ENCODE measurements at regions not wholly inside any gene's neighbourhood (a gene's known extent, or its start where the extent isn't known, plus 50 kb on each side); places are given as distances from the start of the nearest gene placed in this dataset.
"Not testable (repeated sequence)": the region's sequence is repeated elsewhere in the genome, so short reads cannot be mapped to it uniquely, and the experiment has no call there.

DNA sequence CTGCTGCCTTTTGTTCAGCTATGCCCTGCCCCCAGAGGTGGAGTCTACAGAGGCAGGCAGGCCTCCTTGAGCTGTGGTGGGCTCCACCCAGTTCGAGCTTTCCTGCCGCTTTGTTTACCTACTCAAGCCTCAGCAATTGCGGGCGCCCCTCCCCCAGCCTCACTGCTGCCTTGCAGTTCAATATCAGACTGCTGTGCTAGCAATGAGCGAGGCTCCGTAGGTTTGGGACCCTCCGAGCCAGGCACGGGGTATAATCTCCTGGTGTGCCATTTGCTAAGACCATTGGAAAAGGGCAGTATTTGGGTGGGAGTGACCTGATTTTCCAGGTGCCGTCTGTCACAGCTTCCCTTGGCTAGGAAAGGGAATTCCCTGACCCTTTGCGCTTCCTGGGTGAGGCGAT lies 51.9 kb downstream of the DIPK2A start:
- DNase-seq (ENCODE audit: low read depth in 2 of 2), result not testable (repeated sequence)

DNA sequence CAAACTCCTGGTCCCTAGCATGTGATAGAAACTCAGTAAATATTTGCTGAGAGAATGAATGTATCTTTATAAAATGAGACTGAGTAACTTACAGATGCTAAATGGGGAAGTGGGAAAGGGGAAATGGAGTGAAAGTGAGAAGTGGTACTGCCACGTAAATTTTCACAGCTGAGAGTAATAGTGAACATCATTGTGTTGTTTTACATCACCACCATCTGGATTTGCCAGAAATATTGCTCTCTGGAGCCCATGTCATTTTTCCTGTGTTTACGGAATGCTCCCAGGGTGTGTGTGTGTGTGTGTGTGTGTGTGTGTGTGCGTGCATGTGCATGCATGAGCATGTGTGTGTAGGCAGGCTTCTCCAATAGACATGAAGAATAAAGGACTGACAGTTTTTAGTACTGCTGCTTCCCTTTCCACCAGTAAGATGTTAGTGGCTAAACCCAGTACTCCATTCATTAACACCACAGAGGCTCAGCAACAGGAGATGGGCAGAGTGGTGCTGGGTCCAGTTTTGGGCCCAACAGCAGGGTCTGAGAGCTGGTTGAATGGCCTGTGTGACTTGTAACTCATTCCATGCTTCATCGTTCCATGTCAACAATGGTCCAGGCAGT lies 57.3 kb downstream of the DIPK2A start:
- no peak for DNase-seq (ENCODE audit: low read depth in 2 of 2)

DNA sequence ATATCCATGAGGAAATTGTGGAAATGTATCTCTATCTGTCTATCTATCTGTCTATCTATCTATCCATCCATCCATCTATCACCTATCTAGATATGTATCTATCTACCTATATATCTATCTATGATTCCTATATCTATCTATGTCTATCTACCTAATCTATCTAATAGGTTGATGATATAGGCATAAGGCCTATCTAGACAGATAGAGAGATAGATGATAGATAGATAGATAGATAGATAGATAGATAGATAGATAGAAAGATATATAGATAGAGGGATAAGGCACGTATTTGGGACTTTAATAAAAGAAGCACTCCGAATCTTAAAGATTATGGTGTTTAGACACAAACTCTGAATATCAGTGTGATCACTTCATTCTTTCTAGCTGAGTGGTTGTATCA lies 58.1 kb downstream of the DIPK2A start:
- no peak for DNase-seq (ENCODE audit: low read depth in 2 of 2)

DNA sequence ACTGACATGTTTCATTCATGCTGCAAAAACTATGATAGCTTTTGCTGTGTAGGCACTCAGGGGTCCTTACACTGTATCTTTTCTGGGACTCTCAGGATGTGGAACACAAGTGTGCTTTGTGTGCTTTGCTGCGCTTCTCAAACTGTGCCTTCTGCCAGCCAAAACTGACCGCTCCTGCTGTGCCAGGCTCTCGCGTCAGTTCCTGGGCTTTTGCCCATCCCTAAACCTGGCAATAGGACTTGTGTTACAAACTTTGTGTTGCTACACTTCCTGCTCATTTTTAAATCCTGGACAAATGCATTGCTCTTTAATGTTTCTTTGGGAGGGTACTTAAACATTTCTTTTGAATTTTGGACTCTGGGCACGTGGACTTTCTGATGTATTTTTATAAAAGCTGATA lies 60.3 kb downstream of the DIPK2A start:
- no peak for DNase-seq (ENCODE audit: low read depth in 2 of 2)

DNA sequence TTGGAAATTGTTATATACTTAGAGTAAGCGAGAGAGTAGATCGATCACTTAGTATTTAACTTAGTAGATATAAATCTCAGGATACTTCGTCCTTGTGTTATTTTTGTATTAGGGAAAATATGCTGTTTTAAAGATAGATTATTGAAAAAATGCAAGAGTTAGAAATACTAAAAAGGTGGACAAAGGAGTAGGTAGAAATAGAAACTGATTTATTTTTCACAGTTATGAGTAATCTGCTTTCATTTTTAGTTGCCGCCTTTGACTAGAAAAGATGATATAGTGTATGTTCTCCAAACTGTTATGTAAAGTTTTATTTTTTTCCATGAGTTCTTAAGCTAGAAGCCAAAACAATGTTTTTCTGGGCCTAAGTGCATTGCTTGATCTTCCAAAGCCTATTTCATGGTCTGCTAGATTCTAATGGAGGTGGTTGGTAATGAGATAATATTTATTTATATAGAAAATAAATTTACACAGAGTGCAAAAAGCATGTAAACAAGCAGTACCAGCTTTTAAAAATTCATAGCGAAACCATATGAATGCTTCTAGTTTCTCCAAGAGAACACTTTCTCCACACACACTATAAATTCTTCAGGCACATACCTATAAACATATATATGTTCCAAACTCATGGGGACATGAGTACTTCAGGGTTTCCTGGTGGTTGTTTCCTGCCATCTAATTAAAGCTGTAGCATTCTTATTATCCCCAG lies 61.1 kb downstream of the DIPK2A start:
- DNase-seq (ENCODE audit: low read depth in 2 of 2), result no peak

DNA sequence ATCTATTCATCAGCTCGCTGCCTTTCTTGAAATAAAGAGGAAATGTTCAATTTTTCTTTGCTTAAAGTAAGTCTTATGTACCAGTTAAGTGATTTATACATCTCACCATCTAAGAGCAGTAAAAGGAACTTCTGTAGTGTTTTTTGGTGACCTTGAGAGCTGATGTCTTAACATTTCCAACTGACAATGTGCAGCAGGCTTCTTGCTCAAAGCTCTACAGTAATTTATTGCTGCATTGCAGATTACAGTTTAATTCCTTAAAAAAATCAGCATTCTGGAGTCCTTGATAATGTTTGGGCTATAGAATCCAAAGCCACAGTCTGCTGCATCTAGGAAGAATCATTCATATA lies 61.6 kb downstream of the DIPK2A start:
- DNase-seq (ENCODE audit: low read depth in 2 of 2), result no peak

DNA sequence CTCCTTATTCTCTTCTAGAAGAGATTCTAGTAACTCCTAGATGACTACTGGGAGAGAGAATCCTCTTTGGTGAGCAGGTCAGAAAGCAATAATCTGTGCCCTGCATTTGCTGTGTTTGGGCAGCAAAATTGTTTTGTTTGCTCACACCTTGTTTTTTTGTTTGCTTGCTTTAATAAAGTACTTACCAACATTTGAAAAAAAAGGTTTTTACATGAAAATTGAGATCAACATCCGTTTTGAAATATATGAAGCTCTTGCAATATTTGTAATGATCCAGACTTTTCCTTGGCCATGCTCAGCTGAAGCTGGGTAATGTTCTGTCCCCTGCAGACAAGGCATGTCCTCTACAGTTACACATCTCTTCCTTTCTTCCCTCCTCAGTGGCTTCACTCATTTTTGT lies 62.2 kb downstream of the DIPK2A start:
- no peak for DNase-seq (ENCODE audit: low read depth in 2 of 2)

DNA sequence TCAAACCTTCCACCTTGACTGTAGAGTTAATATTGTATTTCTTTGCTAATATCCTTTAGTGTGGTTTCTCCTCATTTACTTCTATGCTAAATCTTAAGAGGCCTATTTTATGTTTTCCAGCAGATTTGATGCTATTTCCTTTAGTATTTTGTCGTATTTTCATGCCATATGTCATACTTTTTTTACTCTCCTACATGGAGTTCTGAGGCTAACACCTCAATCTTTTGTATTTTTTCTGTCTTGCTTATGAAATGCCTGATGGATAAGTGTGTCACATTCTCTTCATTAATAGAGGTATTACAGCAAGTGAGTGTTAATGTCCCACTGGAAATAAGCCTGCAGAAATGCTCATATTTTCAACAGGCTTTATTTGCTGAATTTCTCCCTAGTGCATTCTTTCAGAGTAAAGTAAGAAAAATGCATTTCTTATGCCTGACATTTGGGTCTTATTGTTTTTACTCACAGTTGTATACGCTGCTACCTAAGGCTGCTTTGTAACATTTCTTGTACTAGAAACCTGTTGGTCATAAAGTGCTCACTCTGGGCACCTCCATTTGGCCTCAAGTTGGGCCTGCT lies 63.2 kb downstream of the DIPK2A start:
- DNase-seq (ENCODE audit: low read depth in 2 of 2), result no peak

DNA sequence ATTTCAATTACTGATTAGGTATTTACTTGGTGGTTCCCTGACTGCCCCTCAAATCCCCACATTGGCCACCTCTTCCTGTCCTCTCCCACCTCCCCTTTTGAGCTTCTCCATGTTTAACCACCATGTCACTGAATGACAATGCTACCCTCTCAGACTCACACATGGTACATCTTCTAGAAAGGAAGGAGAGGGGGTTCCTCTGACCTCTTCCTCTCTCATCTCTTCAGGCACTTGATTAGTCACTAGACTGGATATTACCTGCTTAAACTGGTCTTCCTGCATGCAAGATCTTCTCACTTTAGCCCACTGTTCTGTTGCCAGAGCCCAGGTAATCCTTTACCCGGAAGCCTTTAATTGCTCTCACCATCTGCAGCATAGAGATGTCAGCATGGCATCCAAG lies 64.9 kb downstream of the DIPK2A start:
- no peak for DNase-seq (ENCODE audit: low read depth in 2 of 2)

DNA sequence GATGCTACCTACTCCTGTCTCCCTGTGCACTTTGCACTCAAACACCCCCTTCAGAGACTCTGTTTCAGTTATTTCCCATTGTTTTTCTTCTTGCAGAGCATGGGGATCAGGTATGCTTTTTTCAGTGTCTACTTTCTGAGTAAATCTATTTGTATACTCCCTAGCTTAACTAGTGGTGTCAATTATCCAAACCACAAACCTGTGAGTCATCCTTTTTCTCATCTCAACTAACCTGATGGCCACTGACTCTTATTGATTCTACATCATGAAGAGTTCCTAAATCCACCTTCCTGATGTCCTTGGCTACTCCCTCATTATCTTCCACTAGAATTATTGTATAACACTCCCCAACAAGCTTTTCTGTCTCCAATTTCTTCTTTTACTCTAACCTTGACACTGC lies 68.0 kb downstream of the DIPK2A start:
- DNase-seq (ENCODE audit: low read depth in 2 of 2), result no peak

DNA sequence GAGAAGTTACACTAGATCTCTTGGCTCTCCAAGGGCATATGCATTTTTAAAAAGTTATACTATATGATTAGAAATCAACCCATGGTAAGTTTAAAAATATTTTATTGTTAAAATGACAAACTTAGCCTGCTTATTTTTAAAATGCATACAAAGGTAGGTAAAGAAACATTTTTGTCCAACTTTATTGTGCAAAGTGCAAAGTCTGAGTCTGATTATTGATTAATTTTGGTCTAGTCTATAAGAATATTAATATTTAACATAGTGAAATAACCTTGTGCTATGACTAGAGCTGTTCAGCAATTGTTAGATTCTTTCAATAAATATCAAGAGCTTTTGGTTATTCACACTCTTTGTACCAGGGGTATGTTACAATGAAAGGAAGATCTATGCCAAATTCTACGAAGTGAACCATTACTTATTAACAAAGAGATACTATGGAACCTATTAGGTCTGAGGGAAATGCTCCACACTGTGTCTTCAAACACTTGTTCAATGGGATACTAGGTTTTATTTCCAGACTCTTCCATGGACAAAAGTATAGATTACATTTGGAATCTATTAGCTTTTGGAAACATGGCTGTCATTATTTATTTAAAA lies 70.4 kb downstream of the DIPK2A start:
- no peak for DNase-seq (ENCODE audit: low read depth in 2 of 2)

DNA sequence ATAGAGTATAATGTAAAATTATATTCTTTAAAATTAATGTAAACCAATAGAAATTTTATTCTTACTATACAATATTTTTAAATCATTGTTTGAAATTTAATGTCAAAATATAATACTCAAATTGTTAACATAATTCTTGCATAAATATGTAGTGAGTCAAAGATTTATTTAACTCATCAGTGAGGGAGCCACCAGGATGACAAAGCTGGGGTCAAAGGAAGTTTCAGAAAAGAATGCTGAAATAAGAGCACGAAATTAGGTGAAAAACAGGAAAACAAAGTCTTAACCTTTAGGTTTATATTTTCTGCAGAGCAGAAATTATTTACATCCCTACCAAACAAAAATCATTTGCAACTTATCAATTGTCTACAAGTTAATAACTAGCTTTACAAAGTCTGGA lies 74.1 kb downstream of the DIPK2A start:
- no peak for DNase-seq (ENCODE audit: low read depth in 2 of 2)

DNA sequence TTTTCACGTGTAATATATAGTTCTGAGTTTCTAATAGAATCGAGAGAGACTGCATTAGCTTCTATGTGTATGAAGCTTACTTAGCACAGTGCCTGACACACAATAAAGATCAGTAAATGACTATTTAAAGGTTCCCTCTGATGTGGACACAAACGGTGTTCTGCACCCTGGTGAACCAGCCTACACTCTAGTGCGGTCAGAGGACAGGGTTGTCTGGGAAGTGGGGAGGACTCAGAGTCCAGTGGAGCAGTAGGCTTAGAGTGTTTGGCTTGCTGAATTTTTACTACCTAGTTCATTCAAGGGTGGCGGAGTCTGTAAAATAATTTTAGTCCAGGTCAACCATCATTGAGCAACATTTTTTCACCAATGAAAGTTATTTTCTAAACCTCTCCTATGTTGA lies 77.8 kb downstream of the DIPK2A start:
- no peak for DNase-seq (ENCODE audit: low read depth in 2 of 2)

DNA sequence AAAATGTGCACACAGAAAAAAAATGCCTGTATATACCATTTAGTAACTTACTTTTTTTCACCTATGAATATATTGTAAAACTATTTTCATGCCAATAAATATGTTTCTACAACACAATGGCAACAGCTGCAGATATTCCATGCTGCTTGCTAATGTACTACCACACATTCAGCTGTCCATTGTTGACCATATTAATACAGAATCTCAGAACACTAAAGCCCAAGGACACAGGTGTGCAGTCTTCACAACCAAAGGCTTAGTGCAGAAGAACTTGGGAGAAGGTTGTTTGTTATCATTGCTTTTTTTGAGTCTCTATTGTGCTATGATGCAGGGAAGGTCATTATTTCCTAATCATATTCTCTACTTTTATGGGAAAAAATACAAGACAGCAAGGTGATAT lies 79.6 kb downstream of the DIPK2A start:
- DNase-seq (ENCODE audit: low read depth in 2 of 2), result no peak

DNA sequence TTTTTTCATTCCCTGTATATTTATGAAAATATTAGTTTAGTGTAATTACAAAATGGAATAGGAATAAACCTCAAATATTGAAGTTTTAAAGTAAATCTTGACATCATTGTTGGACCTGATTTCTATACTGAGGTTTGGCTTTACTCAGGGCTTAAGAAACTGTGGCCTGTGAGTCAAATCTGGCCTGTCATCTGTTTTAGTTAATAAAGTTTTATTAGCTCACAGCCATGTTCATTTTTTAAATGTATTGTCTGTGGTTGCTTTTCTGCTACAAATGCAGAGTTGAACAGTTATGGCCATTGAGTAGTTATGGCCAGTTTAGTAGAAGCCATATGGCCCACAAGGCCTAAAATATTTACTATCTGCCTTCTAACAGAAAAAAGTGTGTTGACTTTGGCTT lies 80.7 kb downstream of the DIPK2A start:
- no peak for DNase-seq (ENCODE audit: low read depth in 2 of 2)

DNA sequence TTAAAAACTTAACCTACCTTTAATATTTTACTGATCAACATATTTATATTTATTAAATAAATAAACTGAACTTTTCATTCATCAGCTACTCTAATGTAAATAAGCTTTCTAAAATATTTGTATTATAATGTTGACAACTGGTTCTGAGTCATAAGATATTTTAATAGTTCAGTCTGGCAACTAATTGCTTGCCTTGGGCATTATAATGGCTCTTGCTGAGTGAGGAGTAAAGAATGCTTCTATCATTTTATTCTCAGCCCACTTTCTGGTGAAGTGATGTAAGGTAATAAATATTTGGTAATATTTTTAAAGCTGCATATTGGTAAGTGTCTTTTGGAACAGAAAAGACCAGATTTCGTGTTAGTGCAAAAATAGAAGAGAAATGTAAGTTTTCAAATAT lies 81.5 kb downstream of the DIPK2A start:
- peak; percentile 26 to 40 for DNase-seq (ENCODE audit: low read depth in 2 of 2)

DNA sequence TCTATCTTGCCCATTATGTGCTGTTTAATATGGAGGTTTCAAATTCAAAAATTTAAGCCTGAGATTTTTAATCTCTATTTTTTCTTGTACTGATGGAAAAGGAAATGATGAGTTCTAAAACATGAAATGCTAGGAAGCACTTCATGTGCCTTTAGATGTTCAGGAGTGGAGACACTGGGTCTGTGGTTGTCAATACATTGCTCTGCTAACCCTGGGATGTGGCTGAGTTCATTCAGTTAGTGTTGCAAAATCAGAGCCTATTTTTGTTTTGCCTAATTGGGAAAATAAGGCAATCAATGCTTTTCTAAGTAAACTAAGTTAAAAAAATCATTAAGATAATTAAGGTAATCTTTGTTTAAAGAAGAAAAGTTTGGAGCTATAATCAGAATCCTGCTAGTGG lies 83.1 kb downstream of the DIPK2A start:
- no peak for DNase-seq (ENCODE audit: low read depth in 2 of 2)

DNA sequence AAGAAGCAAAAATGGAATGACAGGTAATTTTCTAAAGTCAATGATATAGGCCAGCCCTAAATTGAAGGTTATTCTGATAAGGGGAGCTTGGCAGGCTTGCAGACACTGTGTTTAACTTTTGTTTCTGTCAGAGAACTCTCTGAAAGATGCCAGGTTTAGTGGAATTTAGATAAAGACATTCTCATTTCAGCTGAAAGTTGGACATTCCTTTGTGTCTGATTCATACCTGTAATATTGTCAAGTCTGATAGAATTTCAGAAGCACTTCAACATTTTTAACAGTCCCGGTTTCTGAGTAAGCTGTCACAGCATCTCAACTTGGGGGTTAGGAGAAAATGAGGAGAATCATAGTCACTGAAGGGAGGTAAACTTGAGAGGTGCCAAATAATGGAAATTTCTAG lies 84.0 kb downstream of the DIPK2A start:
- peak; percentile 26 to 30 for DNase-seq (ENCODE audit: low read depth in 2 of 2)

DNA sequence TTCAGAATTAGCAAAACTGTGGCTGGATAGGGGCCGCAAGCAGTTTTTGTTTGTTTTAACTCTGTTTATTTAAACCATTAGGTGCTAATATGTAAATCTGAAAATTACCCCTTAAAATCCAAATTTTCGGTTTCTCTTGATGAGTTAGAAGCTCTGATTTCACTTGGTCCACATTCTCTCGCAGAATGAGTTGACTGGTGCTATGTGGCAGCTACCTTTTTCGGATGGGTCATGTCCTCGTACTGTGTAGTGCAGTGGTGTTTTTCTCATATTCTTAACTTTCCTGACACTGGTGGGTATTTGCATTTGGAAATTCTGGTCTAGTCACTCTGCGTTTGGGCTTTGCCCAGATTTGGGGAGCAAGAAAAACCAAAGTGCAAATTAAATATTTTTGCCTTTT lies 87.1 kb downstream of the DIPK2A start:
- no peak for DNase-seq (ENCODE audit: low read depth in 2 of 2)

DNA sequence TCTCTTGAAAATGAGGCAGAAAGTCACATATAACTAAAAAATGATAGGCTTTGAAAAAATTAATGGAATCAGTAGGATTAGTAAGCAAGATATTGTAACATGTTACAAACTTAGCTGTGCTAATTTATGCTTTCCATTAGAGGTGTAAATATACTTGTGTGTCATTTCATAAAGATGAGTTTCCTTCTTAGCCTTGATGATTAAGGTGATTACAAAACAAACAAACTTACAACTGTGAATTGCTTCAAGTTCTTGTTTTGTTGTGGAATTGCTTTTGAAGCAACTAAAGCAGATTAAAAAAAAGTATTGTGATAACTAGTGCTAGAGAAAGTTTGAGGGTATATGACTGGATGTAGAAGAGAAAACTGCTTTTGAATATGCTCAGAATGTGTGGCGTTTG lies 87.9 kb downstream of the DIPK2A start:
- DNase-seq (ENCODE audit: low read depth in 2 of 2), result no peak

DNA sequence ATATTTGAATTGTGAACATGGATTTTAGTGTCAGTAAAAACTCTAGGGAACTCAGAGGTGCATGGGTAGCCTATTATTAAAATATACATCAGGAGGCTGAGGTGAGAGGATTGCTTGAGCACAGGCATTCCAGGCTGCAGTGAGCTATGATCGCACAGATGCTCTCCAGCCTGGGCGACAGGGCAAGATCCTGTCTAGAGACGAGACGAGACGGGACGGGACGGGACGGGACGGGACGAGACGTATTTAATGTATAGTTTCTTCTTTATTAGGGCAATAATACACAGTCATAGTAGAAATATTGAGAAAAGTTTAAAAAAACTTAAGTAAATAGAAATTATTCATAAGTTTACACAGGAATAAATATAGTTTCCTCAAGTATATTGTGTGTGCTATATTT lies 89.3 kb downstream of the DIPK2A start:
- no peak for DNase-seq (ENCODE audit: low read depth in 2 of 2)

DNA sequence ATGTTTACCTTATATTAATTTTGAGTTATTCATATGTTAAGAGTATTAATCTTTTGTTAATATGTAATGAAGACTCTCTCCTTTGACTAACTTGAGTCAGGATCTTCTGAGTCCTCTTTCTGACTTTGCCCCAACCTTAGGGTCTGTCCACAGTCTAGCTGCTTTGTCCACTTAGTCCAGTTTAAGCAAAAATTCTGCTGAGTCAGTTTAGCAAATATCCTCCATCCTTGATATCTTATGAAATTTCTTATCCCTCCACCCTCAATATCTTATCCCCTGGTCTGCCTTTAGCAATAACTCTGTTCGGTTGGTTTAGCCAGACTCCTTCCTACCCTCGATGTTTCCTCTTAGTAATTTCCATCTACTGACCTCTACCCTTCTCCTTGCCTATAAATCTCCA lies 91.7 kb downstream of the DIPK2A start:
- no peak for DNase-seq (ENCODE audit: low read depth in 2 of 2)

DNA sequence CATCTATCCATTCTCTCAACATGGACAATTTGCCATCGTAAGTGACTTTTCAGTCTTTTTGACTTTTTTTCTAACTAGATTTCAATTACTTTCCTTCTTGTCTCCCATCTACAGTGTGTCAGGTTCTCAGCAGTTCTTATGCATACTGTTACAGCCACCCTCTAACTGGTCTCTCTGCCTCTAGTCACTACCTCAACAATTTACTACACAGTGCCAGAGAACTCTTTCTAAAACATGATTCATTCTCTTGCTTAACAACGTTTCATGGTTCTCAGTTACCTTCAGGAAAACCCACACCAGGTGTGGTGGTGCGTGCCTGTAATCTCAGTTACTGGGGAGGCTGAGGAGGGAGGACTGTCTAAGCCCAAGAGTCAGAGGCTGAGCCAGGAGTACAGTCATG lies 95.4 kb downstream of the DIPK2A start:
- DNase-seq (ENCODE audit: low read depth in 2 of 2), result no peak
